Upper lobe of left lung (tissue), 6 donors: ENCODE measurements at regions not wholly inside any gene's neighbourhood (a gene's known extent, or its start where the extent isn't known, plus 50 kb on each side); places are given as distances from the start of the nearest gene placed in this dataset.

Experiments
- ATAC-seq, 2 donors: fragments of 200-7000 bp; cut with Tn5 transposase; one replicate each; pipeline ENCODE4 v1.9.1; 2022; ENCODE audit warnings: mild to moderate bottlenecking in 2 of 2, moderate library complexity in 2 of 2; ENCODE audit not compliant: low FRiP score in 2 of 2
- DNase-seq, 2 donors: peaks; one replicate each; pipeline ENCODE4 v3.0.0-alpha.2; 2019 to 2020
- H3K27ac ChIP-seq, 4 donors: fragments of 200-600 bp; sonication (generic); one replicate each; pipeline ENCODE4 v1.5.1; 2016 to 2019
- H3K27me3 ChIP-seq, 4 donors: fragments of 200-600 bp; sonication (generic); one replicate each; pipeline ENCODE4 v1.5.1; 2017 to 2019
- H3K36me3 ChIP-seq, 4 donors: fragments of 200-600 bp; sonication (generic); one replicate each; pipeline ENCODE4 v1.5.1; 2016 to 2019
- H3K4me1 ChIP-seq, 4 donors: fragments of 200-600 bp; sonication (generic); one replicate each; pipeline ENCODE4 v1.5.1; 2018 to 2019
- H3K4me3 ChIP-seq, 4 donors: fragments of 200-600 bp; sonication (generic); one replicate each; pipeline ENCODE4 v1.5.1; 2017 to 2019; ENCODE audit warnings: mild to moderate bottlenecking in 2 of 4, moderate library complexity in 1 of 4
- H3K9me3 ChIP-seq, 4 donors: fragments of 200-600 bp; sonication (generic); one replicate each; pipeline ENCODE4 v1.5.1; 2018 to 2019
- EP300 ChIP-seq, 4 donors: sonication (generic); formaldehyde crosslinking; IDR thresholded peaks; one replicate each; pipeline ENCODE4 v1.5.1; 2017; ENCODE audit warnings: antibody characterized with exemption in 4 of 4, control low read depth in 2 of 4
- POLR2A ChIP-seq, 4 donors: fragments of 450-650 bp; IDR thresholded peaks; one replicate each; pipeline ENCODE4 v1.5.1; 2016 to 2017; ENCODE audit warnings: antibody characterized with exemption in 4 of 4, mild to moderate bottlenecking in 2 of 4
- POLR2AphosphoS5 ChIP-seq, 2 donors: sonication (generic); formaldehyde crosslinking; IDR thresholded peaks; one replicate each; pipeline ENCODE4 v1.5.1; 2017; ENCODE audit warnings: antibody characterized with exemption in 2 of 2
- WGBS, 2 donors: methylation state at CpG; one replicate each; pipeline ENCODE4 v1.1.5; 2017 to 2018; 5-methylcytosine and 5-hydroxymethylcytosine counted together
- TF ChIP-seq, protein P1 (sequence below), 6 experiments: fragments of 450-650 bp in 4 of 6; fragments of 200-600 bp in 2 of 6; sonication (generic) in 2 of 6; IDR thresholded peaks; one replicate each; pipeline ENCODE4 v1.5.1; 2016 to 2019; ENCODE audit warnings: antibody characterized with exemption in 6 of 6
- donor health status: DM: no; HTN: no; CAD: no; lungs with moderate emphysema.
- donor health status: DM: no; HTN: yes; CAD: no; lungs with severe emphysema.

DNA sequence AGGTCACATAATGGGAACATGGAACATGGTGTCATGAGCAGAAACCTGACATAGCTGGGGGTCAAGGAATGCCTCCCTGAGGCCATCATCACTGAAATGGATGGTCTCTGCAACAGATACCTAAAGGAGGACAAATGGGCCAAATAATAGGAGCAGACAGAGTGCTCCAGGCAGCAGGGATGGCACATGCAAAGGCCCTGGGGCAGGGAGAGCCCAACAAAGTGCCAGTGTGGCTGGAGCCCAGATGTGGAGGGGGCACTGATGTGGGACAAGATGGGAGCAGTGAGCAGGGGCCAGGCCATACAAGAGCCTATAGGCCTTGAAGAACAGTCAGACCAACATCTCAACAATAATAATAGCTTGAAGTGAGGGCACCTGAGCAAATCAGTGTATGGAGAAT lies 497.8 kb downstream of the MN1 start:
- no peaks in the 10 kb centered on the region for H3K27me3 ChIP-seq
- ATAC-seq, result no peak
- H3K4me3 ChIP-seq, result no peak overlapping the region
- H3K27ac ChIP-seq, result no peak overlapping the region
- H3K9me3 ChIP-seq, result peaks cover 0 to 3% (median 1%) of the 10 kb centered on the region in 4 donors
- no peak for DNase-seq
- no peaks in the 10 kb centered on the region for H3K4me1 ChIP-seq
- TF ChIP-seq EP300 (IDR thresholded peaks at IDR 0.05) (no peak), POLR2AphosphoS5 (IDR thresholded peaks at IDR 0.05) (no peak)
- TF ChIP-seq, protein P1, sequence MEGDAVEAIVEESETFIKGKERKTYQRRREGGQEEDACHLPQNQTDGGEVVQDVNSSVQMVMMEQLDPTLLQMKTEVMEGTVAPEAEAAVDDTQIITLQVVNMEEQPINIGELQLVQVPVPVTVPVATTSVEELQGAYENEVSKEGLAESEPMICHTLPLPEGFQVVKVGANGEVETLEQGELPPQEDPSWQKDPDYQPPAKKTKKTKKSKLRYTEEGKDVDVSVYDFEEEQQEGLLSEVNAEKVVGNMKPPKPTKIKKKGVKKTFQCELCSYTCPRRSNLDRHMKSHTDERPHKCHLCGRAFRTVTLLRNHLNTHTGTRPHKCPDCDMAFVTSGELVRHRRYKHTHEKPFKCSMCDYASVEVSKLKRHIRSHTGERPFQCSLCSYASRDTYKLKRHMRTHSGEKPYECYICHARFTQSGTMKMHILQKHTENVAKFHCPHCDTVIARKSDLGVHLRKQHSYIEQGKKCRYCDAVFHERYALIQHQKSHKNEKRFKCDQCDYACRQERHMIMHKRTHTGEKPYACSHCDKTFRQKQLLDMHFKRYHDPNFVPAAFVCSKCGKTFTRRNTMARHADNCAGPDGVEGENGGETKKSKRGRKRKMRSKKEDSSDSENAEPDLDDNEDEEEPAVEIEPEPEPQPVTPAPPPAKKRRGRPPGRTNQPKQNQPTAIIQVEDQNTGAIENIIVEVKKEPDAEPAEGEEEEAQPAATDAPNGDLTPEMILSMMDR (IDR thresholded peaks at IDR 0.05), result no peak
- H3K36me3 ChIP-seq, result no peaks in the 10 kb centered on the region

DNA sequence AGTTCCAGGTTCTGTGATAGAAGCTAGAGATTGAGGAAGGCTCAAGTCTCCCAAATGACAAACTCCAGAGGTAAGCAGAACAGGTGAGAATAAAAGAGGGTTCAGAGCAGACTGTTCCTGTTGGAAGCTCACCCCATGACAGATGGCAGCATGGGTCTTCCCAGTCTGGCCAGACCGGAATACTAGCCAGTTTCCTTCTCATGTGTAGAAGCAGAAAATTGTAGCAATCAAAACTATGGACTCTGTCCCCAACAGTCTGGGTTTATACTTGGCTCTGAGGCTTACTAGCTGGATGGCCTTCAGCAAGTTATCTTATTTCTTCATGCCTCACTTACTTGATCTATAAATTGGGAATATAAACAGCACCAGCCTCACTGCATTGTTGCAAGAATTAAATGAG lies 494.8 kb downstream of the MN1 start:
- Histone ChIP-seq H3K4me1 (no peaks in the 10 kb centered on the region), H3K9me3 (peaks cover 0 to 4% (median 1%) of the 10 kb centered on the region in 4 donors), H3K4me3 (no peak overlapping the region), H3K27me3 (no peaks in the 10 kb centered on the region), H3K27ac (no peak overlapping the region), H3K36me3 (no peaks in the 10 kb centered on the region)
- no peak for ATAC-seq
- 90% methylated on average over 1 of the region's 1 CpG; no CpG with 5 or more reads in 1 of the 2 donors for WGBS, 2 donors
- no peak for DNase-seq
- TF ChIP-seq, protein P1 (IDR thresholded peaks at IDR 0.05), result no peak
- TF ChIP-seq POLR2A (IDR thresholded peaks at IDR 0.05) (no peak), POLR2AphosphoS5 (IDR thresholded peaks at IDR 0.05) (no peak), EP300 (IDR thresholded peaks at IDR 0.05) (no peak)

DNA sequence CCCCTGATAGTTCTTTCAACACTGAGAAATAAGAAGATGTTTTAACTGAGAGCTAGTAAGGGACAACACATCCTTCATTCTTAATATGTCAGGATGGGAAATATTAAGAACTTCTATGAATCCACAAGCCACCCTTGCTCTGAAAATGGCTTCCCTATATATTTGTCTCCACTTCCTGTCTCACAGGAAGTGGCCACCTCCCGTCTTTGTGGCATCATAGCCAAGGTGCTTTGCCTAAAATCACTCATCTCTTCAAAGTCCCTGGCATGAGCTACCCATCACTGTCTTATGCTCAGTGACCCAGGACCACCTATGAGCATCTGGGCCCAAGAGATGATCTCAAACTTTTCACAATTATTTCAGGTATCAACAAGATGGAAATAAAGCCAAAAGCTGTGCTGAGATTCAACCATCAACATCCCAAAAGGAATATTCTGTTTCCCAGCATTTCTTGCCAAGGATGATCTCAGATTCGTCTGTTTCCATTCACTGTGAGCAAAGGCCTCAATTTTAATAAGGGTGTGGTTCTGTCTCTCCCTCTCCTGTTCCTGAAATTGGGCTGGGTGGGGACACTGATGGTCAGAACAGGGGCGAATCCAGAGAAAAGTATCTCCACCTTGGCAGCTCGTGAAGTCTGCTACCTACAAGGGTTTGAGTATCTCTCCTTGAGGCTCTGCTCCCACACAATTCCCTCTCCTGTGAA lies 493.9 kb downstream of the MN1 start:
- Histone ChIP-seq H3K27ac (no peak overlapping the region), H3K4me3 (no peak overlapping the region), H3K9me3 (peaks cover 0 to 4% (median 1%) of the 10 kb centered on the region in 4 donors), H3K27me3 (no peaks in the 10 kb centered on the region), H3K36me3 (no peaks in the 10 kb centered on the region), H3K4me1 (no peaks in the 10 kb centered on the region)
- DNase-seq, result no peak
- ATAC-seq, result peak in 1 of 2 donors; percentile 84
- TF ChIP-seq EP300 (IDR thresholded peaks at IDR 0.05) (no peak), POLR2AphosphoS5 (IDR thresholded peaks at IDR 0.05) (no peak), POLR2A (IDR thresholded peaks at IDR 0.05) (no peak)
- TF ChIP-seq, protein P1 (IDR thresholded peaks at IDR 0.05), result no peak
- WGBS, 2 donors, result 71 to 78% methylated on average over 4 of the region's 4 CpGs

DNA sequence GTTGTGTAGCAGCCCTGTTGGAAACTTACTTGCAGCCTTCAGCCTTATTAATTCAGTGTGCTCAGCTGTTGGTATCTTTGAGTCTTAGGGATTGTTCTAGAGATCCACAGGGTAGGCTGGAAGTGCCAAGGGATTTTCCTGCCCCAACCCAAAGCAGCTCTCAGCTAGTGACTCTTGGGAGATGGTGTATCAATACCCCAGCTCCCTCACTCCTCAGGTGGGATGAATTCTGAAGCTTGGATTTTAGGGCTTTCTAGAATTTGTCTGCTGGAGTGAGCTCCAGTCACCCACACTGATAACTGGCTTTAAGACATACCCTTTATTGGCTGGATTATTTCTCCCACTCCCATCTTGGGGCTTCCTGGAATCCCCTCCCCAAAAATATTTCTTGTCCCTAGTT lies 493.0 kb downstream of the MN1 start:
- peaks cover 0 to 4% (median 1%) of the 10 kb centered on the region in 4 donors for H3K9me3 ChIP-seq
- no peaks in the 10 kb centered on the region for H3K27me3 ChIP-seq
- DNase-seq (no peak), ATAC-seq (no peak)
- H3K27ac ChIP-seq, result no peak overlapping the region
- TF ChIP-seq EP300 (IDR thresholded peaks at IDR 0.05) (no peak), POLR2A (IDR thresholded peaks at IDR 0.05) (no peak), POLR2AphosphoS5 (IDR thresholded peaks at IDR 0.05) (no peak)
- TF ChIP-seq, protein P1 (IDR thresholded peaks at IDR 0.05), result no peak
- no peaks in the 10 kb centered on the region for H3K4me1 ChIP-seq
- no peak overlapping the region for H3K4me3 ChIP-seq
- H3K36me3 ChIP-seq, result no peaks in the 10 kb centered on the region

- no peak for TF ChIP-seq POLR2AphosphoS5 (IDR thresholded peaks at IDR 0.05)
- TF ChIP-seq EP300 (IDR thresholded peaks at IDR 0.05), result no peak
- TF ChIP-seq, protein P1 (IDR thresholded peaks at IDR 0.05), result no peak
- TF ChIP-seq POLR2A (IDR thresholded peaks at IDR 0.05), result no peak
- H3K36me3 ChIP-seq, result no peaks in the 10 kb centered on the region
- no peak for DNase-seq
- peaks cover 0 to 4% (median 1%) of the 10 kb centered on the region in 4 donors for H3K9me3 ChIP-seq
- no peak for ATAC-seq
- H3K27me3 ChIP-seq, result no peaks in the 10 kb centered on the region
- H3K4me1 ChIP-seq, result no peaks in the 10 kb centered on the region
- H3K4me3 ChIP-seq, result no peak overlapping the region
- no peak overlapping the region for H3K27ac ChIP-seq
- 64 to 84% methylated on average over 2 of the region's 2 CpGs for WGBS, 2 donors
Measured at GRCh38 chr22:27309697-27310096, 491.9 kb downstream of the MN1 start.
